ENCODE measurements at regions not wholly inside any gene's neighbourhood (a gene's known extent, or its start where the extent isn't known, plus 50 kb on each side); places are given as distances from the start of the nearest gene placed in this dataset.

DNA sequence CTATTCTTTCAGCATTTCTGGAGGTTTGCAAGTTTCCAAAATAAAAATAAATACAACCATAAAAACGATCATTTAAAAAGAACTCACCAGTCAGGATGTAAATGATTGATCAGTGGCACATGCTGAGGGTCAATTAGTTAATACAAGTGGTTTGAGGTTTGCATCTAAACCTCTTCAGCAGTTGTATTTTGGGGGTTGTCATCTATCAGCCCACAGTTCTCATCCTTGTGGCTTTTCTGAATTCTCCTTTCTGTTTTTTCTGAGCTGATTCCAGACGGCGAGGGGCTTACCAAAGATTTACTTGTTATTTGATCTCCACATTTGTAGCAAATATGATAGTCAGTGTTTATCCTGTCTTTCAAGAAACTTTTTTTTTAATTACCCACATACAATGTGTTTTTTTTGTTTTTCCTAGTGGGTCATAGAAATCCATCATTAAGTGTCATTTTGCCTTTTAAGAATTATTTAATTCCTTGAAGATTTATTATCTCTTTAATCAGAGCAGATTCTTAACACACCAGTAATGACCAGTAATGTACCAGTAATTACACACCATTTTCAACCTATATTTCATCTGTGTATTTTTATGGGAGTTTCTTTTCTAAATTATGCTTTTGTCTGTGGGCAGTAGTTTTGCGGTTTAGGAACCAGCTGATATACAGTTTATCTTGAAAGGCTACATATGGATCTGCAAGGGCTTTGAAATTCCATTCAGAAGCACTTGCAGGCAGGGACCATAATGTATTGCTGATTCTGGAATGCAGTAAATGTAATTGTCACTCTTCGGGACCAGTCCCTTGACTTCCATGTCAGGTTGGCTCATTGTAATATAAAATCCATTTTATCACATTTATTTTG, 56.3 kb upstream of the DAAM1 start:
- Mint-ChIP-seq H3K4me3 (no peak overlapping the region), H3K9me3 (no peaks in the 10 kb centered on the region), H3K27me3 (ENCODE audit: insufficient read depth) (no peaks in the 10 kb centered on the region), H3K4me1 (no peaks in the 10 kb centered on the region), H3K27ac (no peak overlapping the region), H3K36me3 (ENCODE audit: low read depth) (no peaks in the 10 kb centered on the region)
- no peak overlapping the region for H3K27ac ChIP-seq (ENCODE audit: low read depth, low read length)
- TF ChIP-seq, protein P1, sequence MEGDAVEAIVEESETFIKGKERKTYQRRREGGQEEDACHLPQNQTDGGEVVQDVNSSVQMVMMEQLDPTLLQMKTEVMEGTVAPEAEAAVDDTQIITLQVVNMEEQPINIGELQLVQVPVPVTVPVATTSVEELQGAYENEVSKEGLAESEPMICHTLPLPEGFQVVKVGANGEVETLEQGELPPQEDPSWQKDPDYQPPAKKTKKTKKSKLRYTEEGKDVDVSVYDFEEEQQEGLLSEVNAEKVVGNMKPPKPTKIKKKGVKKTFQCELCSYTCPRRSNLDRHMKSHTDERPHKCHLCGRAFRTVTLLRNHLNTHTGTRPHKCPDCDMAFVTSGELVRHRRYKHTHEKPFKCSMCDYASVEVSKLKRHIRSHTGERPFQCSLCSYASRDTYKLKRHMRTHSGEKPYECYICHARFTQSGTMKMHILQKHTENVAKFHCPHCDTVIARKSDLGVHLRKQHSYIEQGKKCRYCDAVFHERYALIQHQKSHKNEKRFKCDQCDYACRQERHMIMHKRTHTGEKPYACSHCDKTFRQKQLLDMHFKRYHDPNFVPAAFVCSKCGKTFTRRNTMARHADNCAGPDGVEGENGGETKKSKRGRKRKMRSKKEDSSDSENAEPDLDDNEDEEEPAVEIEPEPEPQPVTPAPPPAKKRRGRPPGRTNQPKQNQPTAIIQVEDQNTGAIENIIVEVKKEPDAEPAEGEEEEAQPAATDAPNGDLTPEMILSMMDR (conservative IDR thresholded peaks at IDR 0.05), result no peak
- H3K4me1 ChIP-seq (ENCODE audit: control insufficient read depth, insufficient read depth, low read length), result no peaks in the 10 kb centered on the region
- no peaks in the 10 kb centered on the region for H3K27me3 ChIP-seq (ENCODE audit: control insufficient read depth, insufficient read depth, low read length, poor library complexity, severe bottlenecking)
- no peaks in the 10 kb centered on the region for H3K9me3 ChIP-seq (ENCODE audit: control insufficient read depth, low read length)
- no peak overlapping the region for H3K4me3 ChIP-seq (ENCODE audit: low read length)
- WGBS, 2 experiments (ENCODE audit: insufficient coverage in 1 of 2, insufficient read length in 1 of 2), result 95 to 100% methylated on average over 2 to 5 of the region's 5 CpGs
- no peak overlapping the region for H3K9ac ChIP-seq (ENCODE audit: extremely low read depth, low read length, poor library complexity, severe bottlenecking)
- no peaks in the 10 kb centered on the region for H3K36me3 ChIP-seq (ENCODE audit: control insufficient read depth, insufficient read depth, low read length)
- no peak for DNase-seq

DNA sequence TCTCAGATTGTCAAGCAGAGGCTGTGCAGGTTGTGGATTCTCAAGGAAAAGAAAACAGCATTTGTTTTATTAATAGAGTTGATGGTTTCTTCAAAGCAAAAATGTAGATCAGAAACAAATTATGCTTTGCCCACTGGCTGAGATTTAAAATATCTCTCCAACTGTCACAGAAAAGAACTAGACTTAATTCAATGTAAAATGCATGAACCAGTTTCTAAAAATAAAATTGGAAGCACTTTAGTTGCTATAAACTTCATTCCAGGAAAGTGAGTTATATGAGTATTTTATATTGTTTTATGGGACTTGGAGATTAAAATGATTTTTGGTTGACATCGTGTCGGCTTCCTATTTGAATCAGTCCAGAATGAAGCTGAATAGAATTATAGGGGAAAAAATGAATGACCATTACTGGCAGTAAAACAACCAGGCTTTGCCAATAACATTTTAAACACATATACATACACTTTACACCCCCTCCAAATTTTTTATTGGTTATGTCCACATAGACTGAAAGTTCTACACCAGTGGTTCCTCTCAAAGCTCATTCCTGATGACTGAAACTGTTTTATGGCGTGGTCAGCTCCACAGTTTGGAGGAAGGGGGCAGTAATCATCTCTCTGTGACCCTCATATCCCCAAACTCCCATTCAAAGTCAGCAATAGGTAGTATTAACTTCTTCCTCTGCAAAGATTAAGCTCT, 55.5 kb upstream of the DAAM1 start:
- H3K4me3 ChIP-seq (ENCODE audit: low read length), result no peak overlapping the region
- no peaks in the 10 kb centered on the region for H3K4me1 ChIP-seq (ENCODE audit: control insufficient read depth, insufficient read depth, low read length)
- Mint-ChIP-seq H3K4me3 (no peak overlapping the region), H3K9me3 (no peaks in the 10 kb centered on the region), H3K4me1 (no peaks in the 10 kb centered on the region), H3K27ac (no peak overlapping the region), H3K27me3 (ENCODE audit: insufficient read depth) (no peaks in the 10 kb centered on the region), H3K36me3 (ENCODE audit: low read depth) (no peaks in the 10 kb centered on the region)
- 92% methylated on average over 3 of the region's 3 CpGs; no CpG with 5 or more reads in 1 of the 2 experiments for WGBS, 2 experiments (ENCODE audit: insufficient coverage in 1 of 2, insufficient read length in 1 of 2)
- no peak for DNase-seq
- no peaks in the 10 kb centered on the region for H3K9me3 ChIP-seq (ENCODE audit: control insufficient read depth, low read length)
- TF ChIP-seq, protein P1 (conservative IDR thresholded peaks at IDR 0.05), result peak; percentile 68
- H3K36me3 ChIP-seq (ENCODE audit: control insufficient read depth, insufficient read depth, low read length), result no peaks in the 10 kb centered on the region
- no peak overlapping the region for H3K27ac ChIP-seq (ENCODE audit: low read depth, low read length)
- no peak overlapping the region for H3K9ac ChIP-seq (ENCODE audit: extremely low read depth, low read length, poor library complexity, severe bottlenecking)
- no peaks in the 10 kb centered on the region for H3K27me3 ChIP-seq (ENCODE audit: control insufficient read depth, insufficient read depth, low read length, poor library complexity, severe bottlenecking)

- no peak overlapping the region for H3K9ac ChIP-seq (ENCODE audit: extremely low read depth, low read length, poor library complexity, severe bottlenecking)
- no peaks in the 10 kb centered on the region for H3K9me3 ChIP-seq (ENCODE audit: control insufficient read depth, low read length)
- H3K27me3 ChIP-seq (ENCODE audit: control insufficient read depth, insufficient read depth, low read length, poor library complexity, severe bottlenecking), result no peaks in the 10 kb centered on the region
- TF ChIP-seq, protein P1 (conservative IDR thresholded peaks at IDR 0.05), result no peak
- H3K4me1 Mint-ChIP-seq, result no peaks in the 10 kb centered on the region
- H3K36me3 Mint-ChIP-seq (ENCODE audit: low read depth), result no peaks in the 10 kb centered on the region
- no peaks in the 10 kb centered on the region for H3K36me3 ChIP-seq (ENCODE audit: control insufficient read depth, insufficient read depth, low read length)
- no peak for DNase-seq
- no peak overlapping the region for H3K4me3 Mint-ChIP-seq
- no peaks in the 10 kb centered on the region for H3K9me3 Mint-ChIP-seq
- no peaks in the 10 kb centered on the region for H3K27me3 Mint-ChIP-seq (ENCODE audit: insufficient read depth)
- no peaks in the 10 kb centered on the region for H3K4me1 ChIP-seq (ENCODE audit: control insufficient read depth, insufficient read depth, low read length)
- WGBS, 2 experiments (ENCODE audit: insufficient coverage in 1 of 2, insufficient read length in 1 of 2), result 91 to 96% methylated on average over 4 of the region's 4 CpGs
- no peak overlapping the region for H3K27ac ChIP-seq (ENCODE audit: low read depth, low read length)
- H3K27ac Mint-ChIP-seq, result no peak overlapping the region
- no peak overlapping the region for H3K4me3 ChIP-seq (ENCODE audit: low read length)
Observed at GRCh38 chr14:59133709-59134108, 54.8 kb upstream of the DAAM1 start.

All from endodermal cell (in vitro differentiated cells).